ENCODE measurements at regions not wholly inside any gene's neighbourhood (a gene's known extent, or its start where the extent isn't known, plus 50 kb on each side); places are given as distances from the start of the nearest gene placed in this dataset.
"Not testable (repeated sequence)": the region's sequence is repeated elsewhere in the genome, so short reads cannot be mapped to it uniquely, and the experiment has no call there.

DNA sequence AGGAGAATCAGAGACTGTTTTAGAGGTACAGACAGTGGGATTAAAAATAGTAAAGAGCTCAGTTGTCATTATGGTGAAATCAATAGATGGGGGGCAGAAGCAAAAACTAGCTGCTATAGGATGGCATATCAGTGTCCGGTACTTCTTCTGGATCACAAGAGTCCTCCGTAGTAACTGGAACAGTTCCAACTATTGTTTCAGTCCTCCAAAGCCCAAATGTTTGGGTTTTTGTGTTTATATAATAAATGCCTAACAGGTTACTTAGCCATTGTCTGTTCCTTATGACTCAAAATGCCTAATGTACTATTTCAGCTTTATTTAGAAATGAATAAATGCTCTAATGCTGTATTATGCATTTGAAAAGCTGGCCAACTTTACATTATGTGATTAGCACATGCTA lies 401.2 kb downstream of the PTH2R start:
- DNase-seq: no peak

DNA sequence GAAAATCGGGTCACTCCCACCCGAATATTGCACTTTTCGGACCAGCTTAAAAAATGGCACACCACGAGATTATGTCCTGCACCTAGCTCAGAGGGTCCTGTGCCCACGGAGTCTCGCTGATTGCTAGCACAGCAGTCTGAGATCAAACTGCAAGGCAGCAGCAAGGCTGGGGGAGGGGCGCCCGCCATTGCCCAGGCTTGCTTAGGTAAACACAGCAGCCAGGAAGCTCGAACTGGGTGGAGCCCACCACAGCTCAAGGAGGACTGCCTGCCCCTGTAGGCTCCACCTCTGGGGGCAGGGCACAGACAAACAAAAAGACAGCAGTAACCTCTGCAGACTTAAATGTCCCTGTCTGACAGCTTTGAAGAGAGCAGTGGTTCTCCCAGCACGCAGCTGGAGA lies 405.3 kb downstream of the PTH2R start:
- not testable (repeated sequence) for DNase-seq

DNA sequence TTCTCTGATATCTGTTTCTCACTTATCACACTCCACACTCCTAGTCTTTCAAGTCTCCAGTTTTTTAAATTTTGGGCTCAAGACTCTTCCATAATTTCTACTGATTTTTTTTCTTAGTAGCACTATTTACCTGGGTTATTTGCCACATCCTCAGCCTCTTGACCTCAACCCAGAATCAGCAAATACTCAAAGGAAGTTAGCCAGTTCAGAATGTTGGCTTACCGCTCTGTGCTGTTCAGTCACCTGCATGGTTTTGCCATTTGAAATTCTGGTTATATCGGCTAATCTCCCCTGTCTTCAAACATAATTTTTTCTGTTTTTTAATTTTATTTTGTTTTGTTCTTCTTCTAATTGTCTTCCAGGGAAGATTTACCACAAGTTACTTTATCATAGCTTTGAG lies 412.6 kb downstream of the PTH2R start:
- DNase-seq: no peak

DNA sequence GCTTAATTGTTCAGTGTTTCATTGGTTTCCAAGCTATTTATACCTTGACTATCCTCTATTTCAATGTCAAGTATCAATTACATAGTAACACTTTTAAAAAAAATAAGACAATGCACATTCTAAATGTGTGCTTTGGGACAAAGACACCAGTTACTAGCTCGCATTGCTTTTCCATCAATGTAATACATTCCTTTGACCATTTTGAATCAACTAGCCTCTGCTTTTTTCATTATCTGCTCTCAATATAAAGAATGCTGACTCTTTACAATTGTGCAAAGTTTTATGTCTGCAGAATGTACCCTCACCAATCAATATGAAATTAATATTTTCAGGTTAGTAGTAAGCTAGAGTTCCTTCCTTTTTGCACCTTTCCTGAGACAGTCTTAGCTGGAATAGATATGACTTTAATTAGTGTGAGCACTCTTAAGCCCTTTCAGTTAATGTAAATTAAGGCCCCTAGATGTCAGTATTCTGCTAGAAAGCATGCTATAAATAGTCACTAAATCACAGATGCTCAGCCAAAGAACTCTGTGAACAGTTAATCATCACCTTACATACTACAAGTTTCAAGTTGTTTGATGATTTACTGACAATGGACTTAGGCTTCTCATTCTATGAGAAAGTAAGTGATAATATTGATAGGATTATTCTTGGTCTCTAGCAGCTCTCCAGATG lies 413.6 kb downstream of the PTH2R start:
- DNase-seq: no peak

DNA sequence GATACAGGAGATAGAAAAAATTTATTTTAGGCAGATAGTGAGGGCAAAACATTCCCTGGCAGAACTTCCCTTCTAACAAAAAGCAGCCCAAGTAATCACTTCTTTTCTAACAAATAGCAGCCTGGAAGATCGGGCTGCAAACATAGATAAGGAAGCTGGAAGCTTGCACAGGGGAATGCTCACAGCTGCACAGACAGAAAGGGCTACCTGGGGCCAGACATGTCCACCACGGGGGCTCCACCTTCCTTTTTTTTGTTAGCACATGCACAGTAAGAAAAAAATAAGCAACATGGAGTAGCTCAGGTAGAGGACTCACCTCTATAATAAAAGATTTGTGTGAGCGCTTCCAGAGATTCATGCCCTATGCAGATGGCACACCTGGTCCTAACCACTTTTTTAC lies 420.5 kb downstream of the PTH2R start:
- DNase-seq: no peak

DNA sequence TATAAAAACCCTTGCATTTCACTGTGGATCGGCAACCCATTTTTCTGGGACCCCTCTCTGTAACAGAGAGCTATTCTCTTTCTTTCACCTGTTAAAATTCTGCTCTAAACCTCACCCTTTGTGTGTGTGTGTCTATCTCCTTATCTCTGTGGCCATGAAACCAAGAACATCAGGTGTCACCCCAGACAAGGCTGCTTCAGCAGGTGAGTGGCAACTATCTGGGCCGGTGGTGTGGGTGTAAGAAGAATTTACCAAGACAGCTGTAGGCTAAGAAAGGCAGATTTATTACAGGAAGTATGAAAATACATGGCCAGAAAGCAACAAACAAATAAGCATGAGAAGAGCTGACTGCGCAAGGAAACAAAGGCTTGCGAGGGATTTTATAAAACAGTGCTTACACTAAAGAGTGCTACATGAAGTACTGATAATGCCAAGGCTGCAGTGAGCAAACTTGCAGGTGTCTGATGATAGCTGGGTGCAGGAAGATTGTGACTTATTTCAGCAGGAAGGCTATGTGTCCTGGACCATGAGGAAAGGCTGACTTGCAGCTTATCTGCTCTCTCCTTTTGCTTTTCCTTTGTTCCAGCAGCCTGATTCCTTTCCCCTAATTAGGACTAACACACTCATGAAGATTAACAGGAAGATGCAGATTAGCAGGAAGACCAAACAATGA lies 421.1 kb downstream of the PTH2R start:
- no peak for DNase-seq

DNA sequence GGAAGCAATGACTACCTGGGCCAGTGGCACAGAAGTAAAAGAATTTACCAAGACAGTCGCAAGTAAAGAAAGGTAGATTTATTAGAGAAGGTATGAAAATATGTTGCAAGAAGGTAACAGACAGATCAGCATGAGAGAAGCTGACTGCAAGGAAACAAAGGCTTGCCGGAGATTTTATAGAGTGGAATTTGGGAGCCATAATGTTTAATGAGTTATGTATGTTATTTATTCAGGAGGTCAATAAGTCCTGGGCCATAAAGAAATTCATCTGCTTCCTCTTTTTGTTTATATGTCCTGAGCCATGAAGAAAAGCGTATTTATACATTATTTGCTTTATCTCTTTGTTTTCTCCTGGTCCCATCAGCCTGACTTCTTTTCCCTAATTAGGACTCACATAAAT lies 423.6 kb downstream of the PTH2R start:
- no peak for DNase-seq

DNA sequence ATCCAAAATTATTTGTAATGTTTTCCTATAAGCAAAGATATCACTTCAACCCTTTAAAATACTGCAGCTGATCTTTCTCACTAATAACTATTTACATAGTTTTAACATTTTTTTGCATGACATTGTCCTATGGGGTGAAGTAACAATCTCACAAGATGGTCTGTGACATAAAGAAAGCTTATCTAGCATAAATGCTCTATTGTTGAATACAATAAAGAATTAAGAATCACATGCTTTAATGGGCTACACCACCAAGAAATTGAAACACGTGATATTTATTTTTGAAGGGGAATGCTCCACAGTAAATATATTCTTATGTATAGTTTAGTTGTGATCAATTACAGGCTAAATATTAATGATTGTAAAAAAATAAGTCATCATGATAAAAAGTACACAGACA lies 441.1 kb downstream of the PTH2R start:
- no peak for DNase-seq

DNA sequence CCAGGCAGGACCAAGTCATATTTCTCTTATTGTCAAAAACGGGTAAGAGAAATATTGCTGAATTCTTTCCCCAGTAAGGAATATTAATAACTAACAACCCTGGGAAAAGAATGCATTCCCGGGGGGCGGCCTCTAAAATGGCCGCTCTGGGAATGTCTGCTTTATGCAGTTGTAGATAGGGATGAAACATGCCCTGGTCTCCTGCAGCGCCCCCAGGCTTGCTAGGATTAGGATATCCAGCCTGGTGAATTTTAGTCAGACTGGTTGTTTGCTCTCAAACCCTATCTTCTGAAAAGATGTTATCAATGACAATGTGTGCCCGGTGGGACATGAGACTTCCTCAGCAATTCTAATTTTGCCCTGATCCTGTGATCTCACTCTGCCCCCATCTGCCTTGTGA lies 448.1 kb downstream of the PTH2R start:
- DNase-seq: no peak

DNA sequence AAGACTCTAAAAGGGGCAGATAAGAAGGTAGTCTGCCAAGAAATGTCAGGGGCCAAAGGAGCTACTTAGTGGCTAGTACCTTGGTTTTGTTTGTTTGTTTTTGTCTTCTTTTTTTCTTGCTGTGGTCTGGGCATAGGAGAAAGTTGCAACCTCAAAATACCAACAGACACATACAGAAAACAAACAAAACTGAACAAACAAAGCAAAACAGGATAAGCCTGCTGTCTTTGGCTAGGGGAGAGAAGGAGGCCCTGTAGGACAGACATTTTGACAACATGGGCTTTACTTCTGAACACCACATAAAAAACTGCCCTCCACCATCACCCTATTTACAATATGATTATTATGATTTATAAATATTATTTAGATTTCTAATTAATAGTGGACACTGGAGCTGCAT lies 460.8 kb downstream of the PTH2R start:
- DNase-seq: no peak

DNA sequence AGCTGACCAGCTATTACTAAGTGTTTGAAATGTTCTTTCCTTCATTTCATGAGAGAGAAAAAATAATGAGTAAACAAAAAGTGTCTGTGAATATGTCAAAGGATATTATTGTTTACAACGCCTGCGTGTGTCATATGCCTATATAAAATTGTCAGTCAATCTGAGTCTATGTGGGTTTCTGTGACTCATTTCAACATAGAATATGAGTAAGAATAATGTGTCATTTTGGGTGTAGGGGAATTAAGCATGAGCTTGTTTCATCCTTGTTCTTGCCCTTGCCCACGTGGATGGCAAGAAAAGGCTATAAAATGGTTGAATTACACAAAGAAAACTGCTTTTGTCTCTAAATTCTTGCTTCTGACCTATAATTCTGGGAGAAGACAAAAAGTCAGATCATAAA lies 466.0 kb downstream of the PTH2R start:
- no peak for DNase-seq

DNA sequence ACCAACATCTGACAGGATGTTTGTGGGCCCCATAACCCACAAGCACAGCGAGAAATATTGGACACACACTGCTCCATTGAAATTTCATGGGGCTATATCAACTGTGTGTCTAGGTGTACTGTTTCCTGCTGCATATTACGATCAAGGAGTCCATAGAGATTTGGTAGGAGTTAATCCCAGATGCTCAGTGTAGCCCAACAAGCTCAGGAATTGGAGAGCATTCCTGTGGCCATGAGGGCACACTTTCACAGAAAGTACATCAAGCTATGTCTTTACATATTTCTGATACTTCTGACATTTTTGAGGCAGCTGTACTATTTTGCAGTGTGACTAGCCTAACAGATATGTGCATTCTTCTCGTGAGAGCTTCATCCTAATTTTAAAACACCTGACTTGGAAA lies 473.1 kb downstream of the PTH2R start:
- DNase-seq: no peak

DNA sequence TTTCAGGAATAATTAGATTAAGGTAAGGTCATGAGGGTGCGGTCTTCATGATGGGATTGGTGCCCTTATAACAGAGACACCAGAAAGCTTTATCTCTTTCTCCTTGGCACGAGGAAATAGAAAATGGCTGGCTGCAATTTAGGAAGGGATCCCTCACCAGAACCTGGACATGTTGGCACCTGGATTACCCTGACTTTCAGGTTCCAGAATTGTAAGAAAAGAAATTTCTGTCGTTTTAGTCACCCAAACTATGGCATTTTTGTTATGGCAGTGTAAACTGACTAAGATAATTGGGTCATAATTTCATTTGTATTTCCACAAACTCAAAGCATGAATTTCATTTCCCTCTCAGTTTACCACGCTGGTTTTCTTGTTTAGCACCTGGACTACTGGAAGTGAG lies 473.6 kb downstream of the PTH2R start:
- DNase-seq: no peak

DNA sequence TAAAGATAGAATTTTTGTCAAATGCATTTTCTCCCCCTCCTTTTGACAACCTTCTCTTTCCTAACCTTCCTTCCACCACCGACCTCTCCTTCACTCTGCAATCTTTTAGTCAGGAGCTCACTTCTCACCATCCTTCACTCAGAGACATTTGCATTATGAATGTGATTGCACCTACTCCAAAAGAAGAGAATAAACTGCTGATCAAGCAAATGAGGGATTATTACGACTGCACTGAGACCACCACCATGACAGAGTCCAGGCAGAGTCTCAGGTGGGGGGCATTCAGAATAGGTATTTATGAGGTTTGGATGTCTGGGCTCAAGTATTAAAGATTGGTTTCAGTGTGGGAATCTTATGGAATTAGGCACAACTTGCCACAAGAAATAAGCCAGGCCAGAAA lies 483.9 kb downstream of the PTH2R start:
- no peak for DNase-seq

DNA sequence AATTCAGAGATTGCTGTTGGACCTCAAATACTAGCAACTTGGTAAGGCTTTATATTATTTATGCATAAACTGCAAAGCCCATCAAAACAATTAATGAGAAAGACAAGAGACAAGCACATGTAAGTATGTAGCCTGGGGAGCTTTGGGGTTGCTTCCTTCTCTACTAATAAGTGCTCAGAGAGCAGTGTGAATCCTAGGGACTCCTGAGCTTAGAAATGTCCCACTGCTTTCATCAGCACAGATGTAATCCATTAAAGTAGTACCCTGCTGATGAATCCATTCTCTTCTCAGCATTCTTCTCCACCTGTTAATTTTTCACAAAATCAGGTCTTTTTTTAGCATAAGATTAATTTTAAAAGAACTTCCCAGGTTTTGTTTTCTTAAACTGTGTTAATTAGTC lies 485.6 kb downstream of the PTH2R start:
- no peak for DNase-seq

DNA sequence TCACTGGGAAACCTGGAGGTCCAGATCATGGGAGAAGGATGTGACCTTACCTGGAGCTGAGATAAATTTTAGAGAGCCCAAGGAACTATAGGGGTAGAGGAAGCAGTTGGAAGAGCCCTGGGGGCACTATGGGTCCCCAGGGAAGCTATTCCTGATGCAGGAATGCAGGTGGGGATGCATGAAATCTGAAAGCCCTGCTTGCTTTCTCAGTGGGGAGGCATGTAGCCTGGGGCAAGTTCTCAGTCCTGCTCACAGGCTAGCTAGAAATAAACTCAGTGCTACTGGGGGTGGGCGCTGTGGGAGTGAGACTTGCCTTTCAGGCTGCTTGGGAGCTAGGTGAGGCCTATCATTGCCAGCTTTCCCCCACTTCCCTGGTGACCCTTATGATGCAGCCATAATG lies 499.7 kb downstream of the PTH2R start:
- no peak for DNase-seq

DNA sequence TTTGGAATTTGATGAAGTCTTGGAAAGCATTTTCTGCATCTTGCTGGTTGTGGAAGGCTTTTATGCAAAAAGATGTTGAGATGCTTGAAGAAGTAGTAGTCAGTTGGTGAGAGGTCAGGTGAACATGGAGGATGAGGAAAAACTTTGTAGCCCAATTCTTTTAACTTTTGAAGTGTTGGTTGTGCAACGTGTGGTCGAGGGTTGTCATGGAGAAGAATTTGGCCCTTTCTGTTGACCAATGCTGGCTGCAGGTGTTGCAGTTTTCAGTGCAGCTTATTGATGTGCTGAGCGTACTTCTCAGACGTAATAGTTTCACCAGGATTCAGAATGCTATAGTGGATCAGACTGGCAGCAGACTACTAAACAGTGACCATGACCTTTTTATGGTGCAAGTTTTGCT lies 508.4 kb upstream of the MAP2 start:
- DNase-seq: no peak

DNA sequence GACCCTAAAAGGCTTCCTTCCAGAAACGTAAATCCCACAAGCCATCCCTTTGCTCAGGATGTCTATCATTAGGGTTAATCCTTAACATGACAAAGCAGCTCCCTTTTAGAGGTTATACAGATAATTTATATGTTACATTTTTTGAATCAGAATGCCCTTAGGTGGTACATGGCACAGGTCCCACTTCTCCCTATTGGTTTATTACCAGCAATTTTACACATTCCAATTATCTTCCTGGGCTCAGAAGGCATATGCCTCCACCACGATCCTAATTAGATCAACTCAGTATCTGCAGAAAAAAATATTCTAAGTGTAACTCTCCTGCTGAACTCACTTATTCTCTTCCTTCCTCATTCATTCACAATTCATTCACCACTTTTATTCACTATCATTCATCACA lies 507.0 kb upstream of the MAP2 start:
- no peak for DNase-seq

DNA sequence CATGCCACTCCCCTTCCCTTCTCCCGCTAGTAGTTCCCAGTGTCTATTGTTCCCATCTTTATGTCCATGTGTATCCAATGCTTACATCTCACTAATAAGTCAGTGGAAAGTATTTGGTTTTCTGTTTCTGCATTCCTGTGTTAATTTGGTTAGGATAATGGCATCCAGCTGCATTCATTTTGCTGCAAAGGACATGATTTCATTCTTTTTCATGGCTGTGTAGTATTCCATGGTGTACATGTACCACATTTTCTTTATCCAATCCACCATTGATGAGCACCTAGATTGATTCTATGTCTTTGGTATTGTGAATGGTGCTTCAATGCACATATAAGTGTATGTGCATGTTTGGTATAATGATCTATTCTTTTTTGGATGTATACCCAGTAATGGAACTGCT lies 502.5 kb upstream of the MAP2 start:
- not testable (repeated sequence) for DNase-seq

DNA sequence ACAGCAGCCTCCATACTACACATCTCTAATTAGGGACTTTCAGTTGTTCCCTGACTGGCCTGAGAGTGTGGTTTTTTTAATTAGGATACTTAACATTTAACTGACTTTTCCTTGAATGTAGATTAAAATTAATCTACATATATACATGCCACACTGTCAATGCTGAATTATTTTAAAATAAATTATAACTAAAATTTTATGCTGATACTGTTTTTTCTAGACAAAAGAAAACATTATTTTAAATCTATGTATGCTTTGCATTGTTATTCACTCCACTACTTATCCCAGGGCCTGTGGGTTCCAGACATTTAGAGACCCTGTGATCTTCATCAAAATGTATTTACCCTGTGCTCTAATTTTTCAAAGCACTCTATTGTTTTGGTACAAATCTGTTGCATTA lies 496.0 kb upstream of the MAP2 start:
- DNase-seq: no peak

DNA sequence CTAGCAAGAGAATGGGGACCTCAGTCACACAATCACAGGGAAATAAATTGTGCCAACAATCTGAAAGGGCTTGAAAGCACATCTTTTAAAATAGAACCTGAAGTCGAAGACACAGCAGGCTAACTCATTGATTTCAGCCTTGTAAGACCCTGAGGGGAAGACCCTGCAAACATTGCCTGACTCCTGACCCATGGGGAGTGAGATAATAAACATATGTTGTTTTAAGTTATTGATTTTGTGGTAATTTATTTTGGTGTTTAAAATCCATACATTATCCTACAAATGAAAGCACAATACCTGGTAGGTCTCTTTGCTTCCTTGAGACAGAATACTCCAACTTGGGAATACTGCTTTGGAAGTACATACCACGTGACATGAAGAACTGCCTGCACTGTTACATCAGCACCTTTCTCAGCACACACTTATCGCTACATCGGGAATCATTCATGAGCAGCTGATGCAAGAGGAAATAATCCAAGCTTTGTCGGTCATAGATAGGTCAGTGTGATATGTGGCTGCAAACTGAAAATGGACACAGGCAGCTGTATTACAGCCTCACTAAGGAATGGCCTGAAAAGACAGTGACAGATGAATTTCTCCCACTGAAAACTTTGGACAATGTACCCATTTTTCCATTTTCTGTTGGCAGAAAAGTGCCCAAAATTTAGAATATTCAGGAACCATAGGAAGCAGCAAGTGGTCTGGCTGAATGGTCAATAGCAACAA lies 494.5 kb upstream of the MAP2 start:
- no peak for DNase-seq

DNA sequence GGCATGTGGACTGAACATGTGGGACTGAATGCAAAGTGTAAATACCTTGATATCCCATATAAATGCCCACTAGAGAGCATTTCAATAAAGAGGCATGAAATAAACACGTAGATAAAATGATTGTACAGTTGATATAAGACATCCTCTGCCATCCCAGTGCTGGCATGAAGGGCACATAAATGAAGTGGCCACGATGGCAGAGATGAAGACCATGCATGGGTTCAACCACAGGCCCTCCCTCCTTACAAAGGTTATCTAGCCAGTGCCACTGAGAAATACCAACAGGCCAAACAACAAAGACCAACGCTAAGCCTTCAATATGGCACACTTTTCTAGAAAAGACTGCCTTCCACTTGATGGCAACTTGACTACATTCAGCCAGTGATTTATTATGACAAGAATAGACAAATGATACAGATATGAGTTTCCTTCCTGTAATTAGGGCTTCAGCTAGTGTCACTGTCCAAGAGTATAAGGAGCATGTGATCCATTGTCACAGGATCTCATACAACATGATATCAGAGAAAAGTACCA lies 493.9 kb upstream of the MAP2 start:
- DNase-seq: no peak

DNA sequence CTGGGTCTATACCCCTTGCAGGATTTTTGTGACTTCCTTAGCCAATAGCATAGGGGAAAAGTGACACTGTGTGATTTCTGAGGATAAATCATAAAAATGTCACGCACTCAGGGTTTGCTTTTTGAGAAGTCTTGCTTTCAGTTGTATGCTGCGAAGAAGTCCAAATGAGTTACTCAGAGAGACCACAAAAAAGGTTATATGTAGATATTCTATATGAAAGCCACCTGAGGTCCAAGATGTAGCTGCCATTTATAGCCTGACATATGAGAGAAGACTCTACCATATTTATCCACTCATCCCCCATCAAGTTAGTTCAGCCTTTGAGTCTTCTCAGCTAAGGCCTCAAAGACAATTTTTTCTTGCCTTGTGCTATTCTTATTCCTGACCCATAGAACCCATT lies 488.3 kb upstream of the MAP2 start:
- DNase-seq: no peak

DNA sequence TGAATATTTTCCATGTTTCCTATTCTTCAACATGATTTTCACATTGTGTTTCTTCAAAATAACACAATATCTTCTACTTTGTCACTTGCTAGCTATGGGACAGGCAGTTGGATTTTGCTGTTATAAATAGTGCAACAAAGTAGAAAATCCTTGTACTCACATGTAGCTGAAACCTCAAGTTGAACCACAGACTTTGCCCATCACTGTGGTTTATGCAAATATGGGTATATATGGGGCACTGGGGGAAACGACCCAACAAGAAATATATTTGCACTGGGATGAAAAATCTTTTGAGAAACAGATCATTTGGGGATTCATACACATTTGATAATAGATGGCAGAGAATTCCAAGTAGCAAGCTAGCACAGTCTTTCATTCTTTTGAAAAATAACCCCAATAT lies 486.3 kb upstream of the MAP2 start:
- DNase-seq: no peak

Measured in CD4-positive, alpha-beta T cell treated with Interleukin-1 beta for 1 hour (primary cell).